ENCODE measurements at regions not wholly inside any gene's neighbourhood (a gene's known extent, or its start where the extent isn't known, plus 50 kb on each side); places are given as distances from the start of the nearest gene placed in this dataset.
A peak's percentile ranks its signal among the peaks of the same experiment; 100 is the strongest.

GRCh38 chr1:194533641-194534040 is 1347.2 kb upstream of the B3GALT2 start:
- H3K4me2 ChIP-seq: peak overlapping the region; percentile 11; the same call in 2 of the 3 replicates
- DNase-seq (ENCODE audit: low read depth in 1 of 2, low spot score in 1 of 2) (peak in 1 of 2 experiments; percentile 9), FAIRE-seq (no peak), ATAC-seq (no peak)
- H3K9me3 ChIP-seq: no peaks in the 10 kb centered on the region
- TF ChIP-seq MAFK (IDR thresholded peaks at IDR 0.05; ENCODE audit: partially characterized antibody) (no peak), HES2 (IDR thresholded peaks at IDR 0.05) (no peak), CHD2 (IDR thresholded peaks at IDR 0.05; ENCODE audit: low read length, partially characterized antibody) (no peak), MYC (IDR thresholded peaks at IDR 0.05; ENCODE audit: borderline replicate concordance, low read length) (no peak), ZC3H11A (IDR thresholded peaks at IDR 0.05) (no peak), KDM1A (IDR thresholded peaks at IDR 0.05; ENCODE audit: low read depth) (no peak), USF2 (IDR thresholded peaks at IDR 0.05) (no peak), ELK1 (IDR thresholded peaks at IDR 0.05; ENCODE audit: low read depth, low read length) (no peak), EP300 (IDR thresholded peaks at IDR 0.05) (no peak), EHMT2 (IDR thresholded peaks at IDR 0.05; ENCODE audit: low read depth) (no peak), RNF2 (IDR thresholded peaks at IDR 0.05; ENCODE audit: borderline replicate concordance, low read depth) (no peak)
- no peak overlapping the region for H3K4me3 ChIP-seq
- H3K4me1 ChIP-seq: peaks cover 7% of the 10 kb centered on the region
- WGBS (ENCODE audit: missing lambda C conversion rate): 9% methylated on average over 2 of the region's 2 CpGs
- POLR2A ChIA-PET: no interaction called here
- no peak overlapping the region for H3K27ac ChIP-seq
- CTCF ChIA-PET: no interaction called here

- FAIRE-seq (no peak), ATAC-seq (no peak), DNase-seq (ENCODE audit: low read depth in 1 of 2, low spot score in 1 of 2) (no peak)
- WGBS (ENCODE audit: missing lambda C conversion rate): 60% methylated on average over 3 of the region's 3 CpGs
- POLR2A ChIA-PET: no interaction called here
- CTCF ChIA-PET: no interaction called here
- TF ChIP-seq ZSCAN20 (CRISPR knock-in tag; IDR thresholded peaks at IDR 0.05): no peak
- TF ChIP-seq ZFP36 (IDR thresholded peaks at IDR 0.05; ENCODE audit: borderline replicate concordance, partially characterized antibody): no peak
- TF ChIP-seq FOXS1 (CRISPR knock-in tag; IDR thresholded peaks at IDR 0.05): no peak
- TF ChIP-seq GATA3 (IDR thresholded peaks at IDR 0.05; ENCODE audit: borderline replicate concordance): no peak
- TF ChIP-seq RARB (CRISPR knock-in tag; IDR thresholded peaks at IDR 0.05): no peak
- TF ChIP-seq SMC3 (IDR thresholded peaks at IDR 0.05): no peak
- TF ChIP-seq EP300 (IDR thresholded peaks at IDR 0.05): no peak
- no peak for TF ChIP-seq HES2 (IDR thresholded peaks at IDR 0.05)
- TF ChIP-seq RNF2 (IDR thresholded peaks at IDR 0.05; ENCODE audit: borderline replicate concordance, low read depth): no peak
- no peak for TF ChIP-seq HOXB13 (CRISPR knock-in tag; IDR thresholded peaks at IDR 0.05; ENCODE audit: low read depth)
- no peak for TF ChIP-seq BHLHE40 (IDR thresholded peaks at IDR 0.05; ENCODE audit: low read depth, low read length)
- no peak for TF ChIP-seq RFX5 (IDR thresholded peaks at IDR 0.05)
- no peak for TF ChIP-seq USF2 (IDR thresholded peaks at IDR 0.05)
- no peak for TF ChIP-seq TP53 (CRISPR knock-in tag; IDR thresholded peaks at IDR 0.05)
- TF ChIP-seq MAX (IDR thresholded peaks at IDR 0.05): no peak
- no peak for TF ChIP-seq FOSB (CRISPR knock-in tag; IDR thresholded peaks at IDR 0.05)
- no peak for TF ChIP-seq E2F6 (IDR thresholded peaks at IDR 0.05; ENCODE audit: borderline replicate concordance, low read depth)
- Histone ChIP-seq H3K27ac (no peak overlapping the region), H3K4me2 (no peak overlapping the region), H3K4me3 (no peak overlapping the region), H3K4me1 (no peaks in the 10 kb centered on the region), H3K9me3 (no peaks in the 10 kb centered on the region)
Measured at GRCh38 chr1:194517567-194517966, 1331.2 kb upstream of the B3GALT2 start.

Measured in A549 (cell line).